HCT116 (cell line): ENCODE measurements at regions not wholly inside any gene's neighbourhood (a gene's known extent, or its start where the extent isn't known, plus 50 kb on each side); places are given as distances from the start of the nearest gene placed in this dataset.

Experiments
- ATAC-seq: fragments of 200-7000 bp; cut with Tn5 transposase; 2 replicates; pipeline ENCODE4 v1.9.1; 2020; ENCODE audit warnings: mild to moderate bottlenecking, moderate library complexity
- BruUV-seq: library from RNA; stranded (reverse); fragments of 400-500 nt; replicated peaks from 2 replicates; lab custom pipeline; 2021; lab: Mats Ljungman, UMichigan
- CTCF ChIA-PET: fragments of 300-600 bp; sonication (Branson Sonifier 250); formaldehyde crosslinking; loops from one replicate; lab custom pipeline; 2021; ENCODE audit warnings: antibody characterized with exemption; lab: Charles Lee
- POLR2A ChIA-PET: fragments of 300-600, 350-600 bp; sonication (Branson Sonifier 250); formaldehyde crosslinking; loops from one replicate; lab custom pipeline; 2021; ENCODE audit warnings: antibody characterized with exemption; lab: Charles Lee
- RAD21 ChIA-PET, 2 experiments: fragments of 300-600 bp; sonication (Branson Sonifier 250); formaldehyde crosslinking; loops; one replicate each; lab custom pipeline; 2023; ENCODE audit warnings: low total read pairs in 2 of 2; ENCODE audit not compliant: uncharacterized antibody in 2 of 2, unreplicated experiment in 2 of 2, low non-redundant PET in 1 of 2; lab: Charles Lee
- DNase-seq: peaks from one replicate; pipeline ENCODE4 v3.0.0-alpha.2; 2010; ENCODE audit warnings: low read depth, low spot score
- H2AFZ ChIP-seq: fragments of 200-600 bp; shearing (Covaris generic), sonication (generic); 2 replicates; pipeline ENCODE4 v1.6.1; 2017; ENCODE audit warnings: low read depth, mixed run types, mixed read lengths, antibody characterized with exemption, low read length; ENCODE audit not compliant: poor library complexity, severe bottlenecking
- H3K27ac ChIP-seq: 2 replicates; pipeline ENCODE4 v1.5.1; 2012; ENCODE audit warnings: low read depth, low read length
- H3K27me3 ChIP-seq: fragments of 200-600 bp; sonication (generic); 2 replicates; pipeline ENCODE4 v1.6.1; 2016; ENCODE audit warnings: mixed run types, low read length, mixed read lengths; ENCODE audit not compliant: insufficient read depth
- H3K36me3 ChIP-seq, 2 experiments: fragments of 200-500 bp in 1 of 2; fragments of 200-600 bp in 1 of 2; sonication (Bioruptor generic) in 1 of 2; sonication (generic) in 1 of 2; 2 replicates each; pipeline versions ENCODE4 v1.5.1 to v1.6.1; 2014 to 2016; ENCODE audit warnings: low read length in 2 of 2, inconsistent platforms in 1 of 2, mixed read lengths in 1 of 2, mixed run types in 1 of 2; ENCODE audit not compliant: insufficient read depth in 2 of 2, control insufficient read depth in 1 of 2
- H3K4me1 ChIP-seq, 2 experiments: fragments of 200-600 bp in 1 of 2; sonication (generic) in 1 of 2; 2 replicates each; pipeline versions ENCODE4 v1.5.1 to v1.6.1; 2012 to 2017; ENCODE audit warnings: low read length in 2 of 2, inconsistent platforms in 1 of 2, mild to moderate bottlenecking in 1 of 2, mixed read lengths in 1 of 2, mixed run types in 1 of 2, moderate library complexity in 1 of 2; ENCODE audit not compliant: insufficient read depth in 2 of 2, control insufficient read depth in 1 of 2
- H3K4me2 ChIP-seq: fragments of 200-600 bp; sonication (generic); 2 replicates; pipeline ENCODE4 v1.6.1; 2017; ENCODE audit warnings: mixed run types, low read length, mixed read lengths
- H3K4me3 ChIP-seq, 2 experiments: fragments of 200-600 bp in 1 of 2; sonication (generic) in 1 of 2; replicated peaks in 1 of 2; 2 replicates each; pipeline ENCODE4 v1.5.1; 2011 to 2016; ENCODE audit warnings: low read length in 2 of 2, control low read depth in 1 of 2, low read depth in 1 of 2, mild to moderate bottlenecking in 1 of 2, mixed read lengths in 1 of 2, mixed run types in 1 of 2
- H3K79me2 ChIP-seq: fragments of 200-600 bp; sonication (generic); 2 replicates; pipeline ENCODE4 v1.6.1; 2017; ENCODE audit warnings: mild to moderate bottlenecking, mixed run types, low read length, moderate library complexity, mixed read lengths; ENCODE audit not compliant: insufficient read depth
- H3K9ac ChIP-seq: fragments of 200-600 bp; sonication (generic); 2 replicates; pipeline ENCODE4 v1.6.1; 2016; ENCODE audit warnings: low read length, mixed read lengths
- H3K9me2 ChIP-seq: fragments of 200-600 bp; sonication (generic), shearing (Covaris generic); 2 replicates; pipeline ENCODE4 v1.6.1; 2017; ENCODE audit warnings: mixed run types, mild to moderate bottlenecking, moderate library complexity; ENCODE audit not compliant: insufficient read depth
- H3K9me3 ChIP-seq, 2 experiments: fragments of 200-500 bp in 1 of 2; fragments of 200-600 bp in 1 of 2; sonication (Bioruptor generic) in 1 of 2; sonication (generic) in 1 of 2; 2 replicates each; pipeline ENCODE4 v1.6.1; 2014 to 2017; ENCODE audit warnings: low read length in 2 of 2, mixed read lengths in 2 of 2, inconsistent platforms in 1 of 2, low read depth in 1 of 2, mild to moderate bottlenecking in 1 of 2, mixed run types in 1 of 2, moderate library complexity in 1 of 2; ENCODE audit not compliant: control insufficient read depth in 1 of 2, insufficient read depth in 1 of 2
- H4K20me1 ChIP-seq: fragments of 200-600 bp; sonication (generic), shearing (Covaris generic); 2 replicates; pipeline ENCODE4 v1.6.1; 2017; ENCODE audit warnings: mixed run types, mild to moderate bottlenecking, moderate library complexity; ENCODE audit not compliant: insufficient read depth
- CBX3 ChIP-seq: IDR thresholded peaks from 2 replicates; pipeline ENCODE4 v1.6.1; 2012; ENCODE audit warnings: low read depth
- CEBPB ChIP-seq: IDR thresholded peaks from 2 replicates; pipeline ENCODE4 v1.6.1; 2012; ENCODE audit warnings: low read depth
- CTCF ChIP-seq, 3 experiments: fragments of 200-600 bp in 1 of 3; sonication (generic) in 1 of 3; IDR thresholded peaks in 2 of 3; conservative IDR thresholded peaks in 1 of 3; 2 replicates each; pipeline ENCODE4 v1.5.1; 2012 to 2017; ENCODE audit warnings: low read depth in 2 of 3, low read length in 2 of 3, antibody characterized with exemption in 1 of 3, borderline replicate concordance in 1 of 3, control low read depth in 1 of 3, mild to moderate bottlenecking in 1 of 3, mixed read lengths in 1 of 3, mixed run types in 1 of 3, moderate library complexity in 1 of 3; ENCODE audit not compliant: insufficient read depth in 1 of 3
- EZH2 ChIP-seq: fragments of 200-600 bp; sonication (generic); IDR thresholded peaks from 2 replicates; pipeline ENCODE4 v1.6.1; 2017; ENCODE audit warnings: antibody characterized with exemption, mixed run types
- FOSL1 ChIP-seq: IDR thresholded peaks from 2 replicates; pipeline ENCODE4 v1.6.1; 2012; ENCODE audit warnings: low read depth
- JUND ChIP-seq: IDR thresholded peaks from 2 replicates; pipeline ENCODE4 v1.6.1; 2012
- MAX ChIP-seq: IDR thresholded peaks from 2 replicates; pipeline ENCODE4 v1.6.1; 2012
- POLR2A ChIP-seq: IDR thresholded peaks from 2 replicates; pipeline ENCODE4 v1.7.0; 2011; ENCODE audit warnings: borderline replicate concordance; ENCODE audit not compliant: insufficient read depth, insufficient read length; ENCODE audit errors: extremely low read depth
- POLR2AphosphoS5 ChIP-seq: IDR thresholded peaks from 2 replicates; pipeline ENCODE4 v1.6.1; 2011; ENCODE audit warnings: mild to moderate bottlenecking, low read depth, low read length, moderate library complexity
- RAD21 ChIP-seq: IDR thresholded peaks from 2 replicates; pipeline ENCODE4 v1.6.1; 2012; ENCODE audit warnings: low read depth, mild to moderate bottlenecking
- REST ChIP-seq: IDR thresholded peaks from 2 replicates; pipeline ENCODE4 v1.6.1; 2012; ENCODE audit warnings: low read depth
- SRF ChIP-seq: IDR thresholded peaks from 2 replicates; pipeline ENCODE4 v1.6.1; 2012; ENCODE audit warnings: low read depth
- TCF7L2 ChIP-seq: IDR thresholded peaks from 2 replicates; pipeline ENCODE4 v1.7.0; 2011; ENCODE audit warnings: borderline replicate concordance, inconsistent platforms; ENCODE audit not compliant: insufficient read depth, insufficient read length; ENCODE audit errors: extremely low read depth
- YY1 ChIP-seq: IDR thresholded peaks from 2 replicates; pipeline ENCODE4 v1.6.1; 2011; ENCODE audit warnings: low read length, low read depth, moderate library complexity, mild to moderate bottlenecking; ENCODE audit not compliant: insufficient replicate concordance; ENCODE audit errors: extremely low read depth
- ZFX ChIP-seq: fragments of 450-650 bp; IDR thresholded peaks from 2 replicates; pipeline ENCODE4 v1.6.1; 2017
- intact Hi-C: fragments of 100-400 bp; cut with micrococcal nuclease; formaldehyde crosslinking; loops from 2 replicates; pipeline ENCODE4 v1.10.0; 2022

GRCh38 chr5:112109331-112110007 is 309.6 kb downstream of the EPB41L4A start:
- ChIA-PET POLR2A (no interaction called here), CTCF (no interaction called here), RAD21 (no interaction called here)
- peak; percentile 77 for ATAC-seq
- no peaks in the 10 kb centered on the region for H3K9me2 ChIP-seq
- H3K79me2 ChIP-seq, result no peaks in the 10 kb centered on the region
- H3K4me3 ChIP-seq, result no peak overlapping the region
- H3K36me3 ChIP-seq, result no peaks in the 10 kb centered on the region
- DNase-seq, result peak; percentile 12
- H2AFZ ChIP-seq, result no peak overlapping the region
- H3K9me3 ChIP-seq, result no peaks in the 10 kb centered on the region
- BruUV-seq, result no TSS peak
- no peak overlapping the region for H3K9ac ChIP-seq
- no peaks in the 10 kb centered on the region for H3K27me3 ChIP-seq
- H4K20me1 ChIP-seq, result no peaks in the 10 kb centered on the region; the same call in 1 of the 2 replicates
- H3K4me1 ChIP-seq, result no peaks in the 10 kb centered on the region
- H3K27ac ChIP-seq, result no peak overlapping the region
- intact Hi-C loops, result loop anchor here (10.0 kb wide), 1 partner anchor 1075 kb away; no protein-coding TSS in a partner anchor
- no peak overlapping the region for H3K4me2 ChIP-seq
- no peak for TF ChIP-seq JUND
- TF ChIP-seq YY1, result no peak
- TF ChIP-seq FOSL1, result no peak
- TF ChIP-seq TCF7L2, result no peak
- TF ChIP-seq, all 23 proteins: peak for 0

GRCh38 chr5:112106878-112107277 is 312.2 kb downstream of the EPB41L4A start:
- Histone ChIP-seq H3K27me3 (no peaks in the 10 kb centered on the region), H3K36me3 (no peaks in the 10 kb centered on the region), H3K27ac (no peak overlapping the region), H3K9me3 (no peaks in the 10 kb centered on the region), H3K9me2 (no peaks in the 10 kb centered on the region), H3K4me1 (no peaks in the 10 kb centered on the region), H3K4me3 (no peak overlapping the region), H2AFZ (no peak overlapping the region), H4K20me1 (no peaks in the 10 kb centered on the region; the same call in 1 of the 2 replicates), H3K4me2 (no peak overlapping the region), H3K79me2 (no peaks in the 10 kb centered on the region), H3K9ac (no peak overlapping the region)
- ChIA-PET CTCF (no interaction called here), RAD21 (no interaction called here), POLR2A (no interaction called here)
- DNase-seq (no peak), ATAC-seq (no peak)
- BruUV-seq, result no TSS peak
- intact Hi-C loops, result no loop called here
- TF ChIP-seq CEBPB (no peak), POLR2A (no peak), POLR2AphosphoS5 (no peak), YY1 (no peak), EZH2 (no peak), MAX (no peak), FOSL1 (no peak), ZFX (no peak), CTCF (IDR thresholded peaks at IDR 0.05 in 2 of 3, conservative IDR thresholded peaks at IDR 0.05 in 1 of 3; ENCODE audit: borderline replicate concordance in 1 of 3, insufficient read depth in 1 of 3, low read depth in 2 of 3, low read length in 2 of 3) (no peak), REST (no peak), SRF (no peak), CBX3 (no peak), RAD21 (no peak), JUND (no peak), TCF7L2 (no peak)
